ENCODE measurements at regions not wholly inside any gene's neighbourhood (a gene's known extent, or its start where the extent isn't known, plus 50 kb on each side); places are given as distances from the start of the nearest gene placed in this dataset.

DNA sequence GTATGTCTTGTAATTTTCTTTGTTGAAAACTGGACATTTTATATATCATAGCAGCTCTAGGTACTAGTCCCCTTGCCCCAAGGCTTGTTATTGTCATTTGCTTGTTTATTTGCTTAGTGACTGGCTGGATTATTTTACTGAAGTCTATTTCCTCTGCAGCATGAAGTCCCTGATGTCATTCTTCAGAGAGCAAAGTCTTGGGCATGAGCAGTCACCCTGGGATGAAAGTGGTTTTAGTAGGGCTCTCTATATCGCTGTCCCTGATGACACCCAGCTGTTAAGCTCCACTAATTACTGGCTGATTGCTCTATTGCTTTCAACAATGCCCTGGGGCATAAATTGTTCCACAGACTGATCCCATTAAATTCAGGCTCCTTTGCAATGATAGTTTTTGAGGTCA, 113.5 kb upstream of the USP9X start:
- H3K4me1 ChIP-seq = no peaks in the 10 kb centered on the region

DNA sequence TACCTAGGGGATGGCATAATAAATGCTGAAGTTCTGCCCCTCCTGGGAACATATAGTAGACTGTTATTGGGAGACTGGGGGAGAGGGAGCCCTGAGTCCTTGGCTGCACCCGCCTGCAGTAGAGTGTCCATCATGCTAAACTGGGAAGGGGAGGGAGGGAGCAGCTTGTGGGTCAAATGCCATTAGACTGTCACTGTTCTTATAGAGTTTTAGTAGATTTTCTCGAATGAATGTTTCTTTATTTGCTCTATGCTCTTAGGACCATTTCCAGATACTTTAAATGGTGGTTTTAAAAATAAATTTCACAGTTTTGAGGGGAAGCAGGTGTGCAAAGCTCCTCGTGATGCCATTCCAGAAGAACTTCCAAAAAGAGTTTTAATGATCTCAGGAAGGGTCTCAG, 111.6 kb upstream of the USP9X start:
- TF ChIP-seq, protein P1, sequence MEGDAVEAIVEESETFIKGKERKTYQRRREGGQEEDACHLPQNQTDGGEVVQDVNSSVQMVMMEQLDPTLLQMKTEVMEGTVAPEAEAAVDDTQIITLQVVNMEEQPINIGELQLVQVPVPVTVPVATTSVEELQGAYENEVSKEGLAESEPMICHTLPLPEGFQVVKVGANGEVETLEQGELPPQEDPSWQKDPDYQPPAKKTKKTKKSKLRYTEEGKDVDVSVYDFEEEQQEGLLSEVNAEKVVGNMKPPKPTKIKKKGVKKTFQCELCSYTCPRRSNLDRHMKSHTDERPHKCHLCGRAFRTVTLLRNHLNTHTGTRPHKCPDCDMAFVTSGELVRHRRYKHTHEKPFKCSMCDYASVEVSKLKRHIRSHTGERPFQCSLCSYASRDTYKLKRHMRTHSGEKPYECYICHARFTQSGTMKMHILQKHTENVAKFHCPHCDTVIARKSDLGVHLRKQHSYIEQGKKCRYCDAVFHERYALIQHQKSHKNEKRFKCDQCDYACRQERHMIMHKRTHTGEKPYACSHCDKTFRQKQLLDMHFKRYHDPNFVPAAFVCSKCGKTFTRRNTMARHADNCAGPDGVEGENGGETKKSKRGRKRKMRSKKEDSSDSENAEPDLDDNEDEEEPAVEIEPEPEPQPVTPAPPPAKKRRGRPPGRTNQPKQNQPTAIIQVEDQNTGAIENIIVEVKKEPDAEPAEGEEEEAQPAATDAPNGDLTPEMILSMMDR (IDR thresholded peaks at IDR 0.05) = no peak
- TF ChIP-seq POLR2AphosphoS5 (IDR thresholded peaks at IDR 0.05) (no peak), POLR2A (IDR thresholded peaks at IDR 0.05) (no peak)
- intact Hi-C loops (cut with DNase I; ENCODE audit: low total_unique reads) = no loop called here
- H3K27ac ChIP-seq = no peak overlapping the region

More for the DNA sequence above, 113.5 kb upstream of the USP9X start:
- H3K9me3 ChIP-seq = no peaks in the 10 kb centered on the region
- peaks cover 0 to 20% of the 10 kb centered on the region in 2 donors for H3K27me3 ChIP-seq
- H3K4me3 ChIP-seq = no peak overlapping the region
- DNase-seq (ENCODE audit: low spot score in 2 of 2) = no peak
- TF ChIP-seq POLR2A (IDR thresholded peaks at IDR 0.05) = no peak
- TF ChIP-seq, protein P1 (IDR thresholded peaks at IDR 0.05) = no peak
- no peak for TF ChIP-seq POLR2AphosphoS5 (IDR thresholded peaks at IDR 0.05)
- intact Hi-C loops (cut with DNase I; ENCODE audit: low total_unique reads) = no loop called here
- no peaks in the 10 kb centered on the region for H3K36me3 ChIP-seq
- no peak overlapping the region for H3K27ac ChIP-seq

DNA sequence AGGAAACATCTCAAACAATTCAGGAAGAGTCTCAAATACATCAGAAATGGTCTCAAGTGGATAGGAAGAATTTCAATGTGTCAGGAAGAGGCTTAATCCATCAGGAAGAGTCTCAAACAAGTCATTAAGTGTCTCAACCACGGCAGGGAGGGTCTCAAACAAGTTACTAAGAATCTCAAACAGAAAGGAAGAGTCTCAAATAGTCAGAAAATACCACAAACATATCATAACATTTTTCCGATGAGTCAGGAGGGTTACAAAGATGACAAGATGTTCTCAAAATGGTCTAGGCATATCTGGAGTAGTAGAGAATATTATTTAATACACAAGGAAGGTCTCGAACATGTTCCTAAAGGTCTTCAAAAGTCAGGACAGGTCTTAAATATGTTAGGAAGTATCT, 109.3 kb upstream of the USP9X start:
- H3K4me3 ChIP-seq = no peak overlapping the region
- H3K27ac ChIP-seq = no peak overlapping the region
- no peaks in the 10 kb centered on the region for H3K4me1 ChIP-seq
- H3K36me3 ChIP-seq = no peaks in the 10 kb centered on the region
- DNase-seq (ENCODE audit: low spot score in 2 of 2) = no peak
- intact Hi-C loops (cut with DNase I; ENCODE audit: low total_unique reads) = no loop called here
- peaks cover 5 to 16% of the 10 kb centered on the region in 2 donors for H3K9me3 ChIP-seq
- H3K27me3 ChIP-seq = peaks cover 0 to 10% of the 10 kb centered on the region in 2 donors
- no peak for TF ChIP-seq POLR2AphosphoS5 (IDR thresholded peaks at IDR 0.05)
- no peak for TF ChIP-seq POLR2A (IDR thresholded peaks at IDR 0.05)
- TF ChIP-seq, protein P1 (IDR thresholded peaks at IDR 0.05) = no peak

More for the DNA sequence above, 111.6 kb upstream of the USP9X start:
- Histone ChIP-seq H3K36me3 (no peaks in the 10 kb centered on the region), H3K9me3 (peaks cover 5 to 16% of the 10 kb centered on the region in 2 donors), H3K27me3 (peaks cover 0 to 17% of the 10 kb centered on the region in 2 donors), H3K4me3 (no peak overlapping the region), H3K4me1 (no peaks in the 10 kb centered on the region)
- no peak for DNase-seq (ENCODE audit: low spot score in 2 of 2)

DNA sequence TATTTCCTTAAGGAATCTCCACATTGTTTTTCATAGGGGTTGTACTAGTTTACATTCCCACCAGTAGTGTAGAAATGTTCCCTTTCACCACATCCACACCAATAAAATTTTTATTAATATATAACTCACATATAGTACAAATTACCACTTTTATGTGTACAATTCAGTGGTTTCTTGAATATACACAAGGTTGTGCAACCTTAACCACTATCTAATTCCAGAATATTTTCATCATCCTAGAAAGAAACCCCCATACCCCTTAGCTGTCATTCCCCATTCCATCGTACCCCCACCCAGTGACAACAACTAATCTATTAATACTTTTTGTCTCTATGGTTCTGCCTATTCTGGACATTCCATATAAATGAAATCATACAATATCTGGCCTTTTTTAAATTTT, 108.3 kb upstream of the USP9X start:
- no peak overlapping the region for H3K27ac ChIP-seq
- peaks cover 5 to 16% of the 10 kb centered on the region in 2 donors for H3K9me3 ChIP-seq
- no peaks in the 10 kb centered on the region for H3K36me3 ChIP-seq
- no peaks in the 10 kb centered on the region for H3K4me1 ChIP-seq
- DNase-seq (ENCODE audit: low spot score in 2 of 2) = no peak
- intact Hi-C loops (cut with DNase I; ENCODE audit: low total_unique reads) = no loop called here
- TF ChIP-seq POLR2AphosphoS5 (IDR thresholded peaks at IDR 0.05) = no peak
- TF ChIP-seq POLR2A (IDR thresholded peaks at IDR 0.05) = no peak
- TF ChIP-seq, protein P1 (IDR thresholded peaks at IDR 0.05) = no peak
- no peak overlapping the region for H3K4me3 ChIP-seq
- H3K27me3 ChIP-seq = peaks cover 0 to 10% of the 10 kb centered on the region in 2 donors

DNA sequence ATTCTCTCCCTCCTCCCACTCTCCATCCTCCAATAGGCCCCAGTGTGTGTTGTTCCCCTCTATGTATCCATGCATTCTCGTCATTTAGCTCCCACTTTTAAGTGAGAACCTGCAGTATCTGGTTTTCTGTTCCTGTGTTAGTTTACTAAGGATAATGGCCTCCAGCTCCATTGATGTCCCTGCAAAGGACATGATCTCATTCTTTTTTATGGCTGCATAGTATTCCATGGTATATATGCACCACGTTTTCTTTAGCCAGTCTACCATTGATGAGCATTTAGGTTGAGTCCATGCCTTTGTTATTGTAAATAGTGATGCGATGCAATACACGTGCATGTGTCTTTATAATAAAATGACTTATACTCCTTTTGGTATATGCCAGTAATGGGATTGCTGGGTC, 100.3 kb upstream of the USP9X start:
- no peaks in the 10 kb centered on the region for H3K36me3 ChIP-seq
- no peak overlapping the region for H3K27ac ChIP-seq
- no peak overlapping the region for H3K4me3 ChIP-seq
- H3K27me3 ChIP-seq = peaks cover 0 to 25% of the 10 kb centered on the region in 2 donors
- no peaks in the 10 kb centered on the region for H3K4me1 ChIP-seq
- H3K9me3 ChIP-seq = no peaks in the 10 kb centered on the region
- intact Hi-C loops (cut with DNase I; ENCODE audit: low total_unique reads) = no loop called here
- TF ChIP-seq, protein P1 (IDR thresholded peaks at IDR 0.05) = no peak
- TF ChIP-seq POLR2A (IDR thresholded peaks at IDR 0.05) (no peak), POLR2AphosphoS5 (IDR thresholded peaks at IDR 0.05) (no peak)
- DNase-seq (ENCODE audit: low spot score in 2 of 2) = no peak

Measured in breast epithelium (tissue), 4 donors.